Cardiac muscle cell (in vitro differentiated cells and primary cell): ENCODE measurements at regions not wholly inside any gene's neighbourhood (a gene's known extent, or its start where the extent isn't known, plus 50 kb on each side); places are given as distances from the start of the nearest gene placed in this dataset.

Experiments
- DNase-seq, 2 donors: peaks; one replicate each; pipeline versions ENCODE4 v3.0.0 to v3.0.0-alpha.2; 2010 to 2017; ENCODE audit warnings: low read depth in 1 of 2, low spot score in 1 of 2
- H3K27ac ChIP-seq: fragments of 200-600 bp; sonication (generic); 2 replicates; pipeline ENCODE4 v1.5.1; 2016
- H3K27me3 ChIP-seq: fragments of 200-600 bp; sonication (generic); 2 replicates; pipeline ENCODE4 v1.6.0; 2016; ENCODE audit warnings: control low read depth
- H3K36me3 ChIP-seq: fragments of 200-600 bp; sonication (generic); 2 replicates; pipeline ENCODE4 v1.5.1; 2016; ENCODE audit warnings: control low read depth
- H3K4me1 ChIP-seq: fragments of 200-600 bp; sonication (generic); 2 replicates; pipeline ENCODE4 v1.8.1; 2017; ENCODE audit warnings: low read depth, mild to moderate bottlenecking, mixed run types
- H3K4me3 ChIP-seq: fragments of 200-600 bp; sonication (generic); 2 replicates; pipeline ENCODE4 v1.5.1; 2016; ENCODE audit warnings: mild to moderate bottlenecking
- H3K9me3 ChIP-seq: fragments of 200-600 bp; sonication (generic); 2 replicates; pipeline ENCODE4 v1.5.1; 2017; ENCODE audit warnings: low read depth, mild to moderate bottlenecking, control low read depth
- TF ChIP-seq, protein P1 (sequence below): IDR thresholded peaks from 2 replicates; pipeline ENCODE4 v1.5.1; 2012; ENCODE audit warnings: low read depth, mild to moderate bottlenecking, low read length

DNA sequence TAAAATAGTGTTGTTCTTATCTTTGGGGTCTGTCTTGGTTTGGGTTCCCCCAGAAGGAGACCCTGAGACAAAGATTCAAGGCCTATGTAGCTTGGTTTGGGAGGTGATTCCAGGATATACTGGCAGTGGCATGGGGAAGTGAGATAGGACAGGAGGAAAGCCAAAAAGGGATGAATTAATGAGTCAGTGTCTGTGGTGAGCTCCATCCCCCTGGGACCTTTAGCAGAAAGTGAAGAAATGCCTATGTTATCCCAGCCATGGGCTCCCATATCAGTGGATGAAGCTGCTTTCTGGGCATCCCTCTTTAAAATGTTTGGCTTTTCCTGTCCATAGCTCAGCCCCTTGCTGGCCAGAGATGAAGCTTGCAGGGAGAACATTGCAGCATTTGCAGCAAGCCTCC lies 217.0 kb upstream of the CTBP2 start:
- H3K36me3 ChIP-seq = no peaks in the 10 kb centered on the region
- H3K9me3 ChIP-seq = no peaks in the 10 kb centered on the region
- no peaks in the 10 kb centered on the region for H3K27me3 ChIP-seq
- TF ChIP-seq, protein P1, sequence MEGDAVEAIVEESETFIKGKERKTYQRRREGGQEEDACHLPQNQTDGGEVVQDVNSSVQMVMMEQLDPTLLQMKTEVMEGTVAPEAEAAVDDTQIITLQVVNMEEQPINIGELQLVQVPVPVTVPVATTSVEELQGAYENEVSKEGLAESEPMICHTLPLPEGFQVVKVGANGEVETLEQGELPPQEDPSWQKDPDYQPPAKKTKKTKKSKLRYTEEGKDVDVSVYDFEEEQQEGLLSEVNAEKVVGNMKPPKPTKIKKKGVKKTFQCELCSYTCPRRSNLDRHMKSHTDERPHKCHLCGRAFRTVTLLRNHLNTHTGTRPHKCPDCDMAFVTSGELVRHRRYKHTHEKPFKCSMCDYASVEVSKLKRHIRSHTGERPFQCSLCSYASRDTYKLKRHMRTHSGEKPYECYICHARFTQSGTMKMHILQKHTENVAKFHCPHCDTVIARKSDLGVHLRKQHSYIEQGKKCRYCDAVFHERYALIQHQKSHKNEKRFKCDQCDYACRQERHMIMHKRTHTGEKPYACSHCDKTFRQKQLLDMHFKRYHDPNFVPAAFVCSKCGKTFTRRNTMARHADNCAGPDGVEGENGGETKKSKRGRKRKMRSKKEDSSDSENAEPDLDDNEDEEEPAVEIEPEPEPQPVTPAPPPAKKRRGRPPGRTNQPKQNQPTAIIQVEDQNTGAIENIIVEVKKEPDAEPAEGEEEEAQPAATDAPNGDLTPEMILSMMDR = no peak
- peak in 1 of 2 donors; percentile 17 for DNase-seq
- H3K27ac ChIP-seq = no peak overlapping the region
- H3K4me1 ChIP-seq = no peaks in the 10 kb centered on the region
- H3K4me3 ChIP-seq = no peak overlapping the region

DNA sequence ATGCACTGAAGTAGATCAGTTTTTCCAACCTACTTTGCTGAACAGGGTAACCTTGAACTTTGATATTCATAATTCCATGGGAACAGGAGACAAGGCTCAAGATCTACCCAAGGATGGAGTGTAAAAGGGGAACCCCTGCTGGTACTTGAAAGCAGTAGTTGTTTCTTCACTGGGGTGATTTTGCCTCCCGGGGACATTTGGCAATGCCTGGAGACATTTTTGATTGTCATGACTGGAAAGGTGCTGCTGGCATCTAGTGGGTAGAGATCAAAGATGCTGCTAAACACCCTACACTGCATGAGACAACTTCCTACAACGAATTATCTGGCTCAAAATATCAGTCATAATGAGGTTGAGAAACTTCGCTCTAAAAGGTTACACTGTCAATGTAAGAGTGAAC lies 214.8 kb upstream of the CTBP2 start:
- H3K27ac ChIP-seq = no peak overlapping the region
- TF ChIP-seq, protein P1 = no peak
- no peaks in the 10 kb centered on the region for H3K4me1 ChIP-seq
- H3K27me3 ChIP-seq = no peaks in the 10 kb centered on the region
- H3K36me3 ChIP-seq = no peaks in the 10 kb centered on the region
- no peak for DNase-seq
- no peaks in the 10 kb centered on the region for H3K9me3 ChIP-seq
- no peak overlapping the region for H3K4me3 ChIP-seq

DNA sequence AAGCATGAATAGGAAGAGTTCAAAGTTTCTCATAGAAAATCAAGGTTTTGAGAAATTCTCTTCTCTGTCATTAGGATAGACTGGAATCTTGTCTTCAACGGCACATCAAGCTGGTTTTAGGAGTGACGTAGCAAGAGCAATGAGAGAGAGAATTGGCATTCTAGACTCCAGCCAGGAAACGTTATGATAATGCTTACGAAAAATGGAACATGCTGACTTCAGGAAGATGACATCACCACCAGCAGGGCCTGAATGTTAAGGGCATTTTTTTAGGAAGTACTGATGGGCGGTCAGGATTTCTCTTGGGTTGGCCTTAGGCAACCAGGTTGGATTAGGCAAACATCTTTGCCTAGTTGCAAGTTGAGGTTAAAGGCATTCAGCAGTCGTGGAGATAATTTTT lies 213.2 kb upstream of the CTBP2 start:
- no peak overlapping the region for H3K4me3 ChIP-seq
- TF ChIP-seq, protein P1 = no peak
- H3K4me1 ChIP-seq = no peaks in the 10 kb centered on the region
- no peaks in the 10 kb centered on the region for H3K9me3 ChIP-seq
- no peaks in the 10 kb centered on the region for H3K36me3 ChIP-seq
- H3K27me3 ChIP-seq = no peaks in the 10 kb centered on the region
- H3K27ac ChIP-seq = no peak overlapping the region
- DNase-seq = no peak

DNA sequence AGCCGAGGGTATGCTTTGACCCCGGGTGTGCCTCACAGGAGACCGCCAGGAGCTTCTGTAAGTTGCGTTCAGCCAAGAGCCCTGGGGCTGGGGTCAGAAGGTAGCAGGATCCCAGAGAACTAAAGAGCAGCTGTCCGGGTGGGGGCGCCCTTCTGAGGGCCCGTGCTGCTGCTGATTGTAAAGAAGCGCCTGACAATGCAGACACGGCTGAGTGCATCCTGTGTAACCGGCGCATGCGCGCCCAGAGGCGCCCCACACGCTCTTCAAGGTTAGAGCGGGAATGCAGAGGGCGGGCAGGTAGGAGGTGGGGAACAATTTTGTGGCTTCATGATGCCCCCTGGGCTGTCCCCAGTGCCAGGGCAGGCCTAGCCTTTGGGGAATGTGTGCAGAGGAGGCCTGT lies 210.2 kb upstream of the CTBP2 start:
- Histone ChIP-seq H3K27ac (no peak overlapping the region), H3K27me3 (no peaks in the 10 kb centered on the region), H3K4me1 (no peaks in the 10 kb centered on the region), H3K36me3 (no peaks in the 10 kb centered on the region), H3K9me3 (no peaks in the 10 kb centered on the region), H3K4me3 (no peak overlapping the region)
- DNase-seq = peak in 1 of 2 donors; percentile 62
- TF ChIP-seq, protein P1 = no peak

DNA sequence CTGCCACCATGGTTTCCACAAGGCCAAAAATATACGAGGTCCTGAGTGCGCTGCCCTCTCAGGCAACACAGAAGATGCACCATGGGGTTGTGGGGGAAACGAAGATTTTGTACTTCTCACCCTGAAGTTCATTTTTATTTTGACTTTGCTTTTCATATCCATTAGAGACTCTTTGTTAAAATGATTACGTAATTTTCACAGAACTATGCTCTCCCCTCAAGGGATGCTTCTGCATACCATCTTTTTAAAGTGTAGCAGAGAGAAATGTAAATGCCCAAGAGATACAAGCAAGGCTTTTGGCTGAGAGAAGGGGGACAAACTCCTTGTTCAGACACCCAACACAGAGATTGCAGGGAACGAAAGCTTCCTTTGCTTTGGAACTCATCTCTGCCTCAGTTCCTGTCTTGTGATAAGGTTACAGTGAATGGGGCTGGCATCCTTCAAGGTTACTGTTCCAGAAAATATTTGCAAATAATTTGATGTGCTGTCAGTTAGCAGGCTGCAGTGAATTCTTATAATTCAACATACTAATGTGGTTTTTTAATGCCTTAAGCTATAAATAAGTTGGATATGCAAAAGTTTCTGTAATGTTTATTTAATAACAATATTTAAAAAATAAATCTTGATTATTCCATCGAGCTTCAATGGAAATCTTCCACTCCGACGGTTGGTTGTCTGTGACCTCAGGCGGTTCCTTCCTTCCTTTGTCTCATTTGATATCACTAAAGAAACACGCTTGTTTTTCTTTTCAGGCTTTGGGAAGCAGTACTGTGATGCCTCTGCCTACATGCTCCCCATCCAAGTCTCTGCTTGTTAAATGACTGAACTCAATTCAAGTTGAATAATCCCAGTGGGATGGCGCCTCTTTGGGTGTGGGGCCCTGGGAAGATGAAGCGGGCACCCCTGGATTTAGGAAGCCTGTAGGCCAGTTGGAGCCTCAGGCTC lies 209.3 kb upstream of the CTBP2 start:
- no peaks in the 10 kb centered on the region for H3K27me3 ChIP-seq
- no peak for DNase-seq
- no peaks in the 10 kb centered on the region for H3K4me1 ChIP-seq
- TF ChIP-seq, protein P1 = no peak
- no peak overlapping the region for H3K27ac ChIP-seq
- H3K36me3 ChIP-seq = no peaks in the 10 kb centered on the region
- no peak overlapping the region for H3K4me3 ChIP-seq
- no peaks in the 10 kb centered on the region for H3K9me3 ChIP-seq
